ENCODE measurements at regions not wholly inside any gene's neighbourhood (a gene's known extent, or its start where the extent isn't known, plus 50 kb on each side); places are given as distances from the start of the nearest gene placed in this dataset.
A peak's percentile ranks its signal among the peaks of the same experiment; 100 is the strongest.

DNA sequence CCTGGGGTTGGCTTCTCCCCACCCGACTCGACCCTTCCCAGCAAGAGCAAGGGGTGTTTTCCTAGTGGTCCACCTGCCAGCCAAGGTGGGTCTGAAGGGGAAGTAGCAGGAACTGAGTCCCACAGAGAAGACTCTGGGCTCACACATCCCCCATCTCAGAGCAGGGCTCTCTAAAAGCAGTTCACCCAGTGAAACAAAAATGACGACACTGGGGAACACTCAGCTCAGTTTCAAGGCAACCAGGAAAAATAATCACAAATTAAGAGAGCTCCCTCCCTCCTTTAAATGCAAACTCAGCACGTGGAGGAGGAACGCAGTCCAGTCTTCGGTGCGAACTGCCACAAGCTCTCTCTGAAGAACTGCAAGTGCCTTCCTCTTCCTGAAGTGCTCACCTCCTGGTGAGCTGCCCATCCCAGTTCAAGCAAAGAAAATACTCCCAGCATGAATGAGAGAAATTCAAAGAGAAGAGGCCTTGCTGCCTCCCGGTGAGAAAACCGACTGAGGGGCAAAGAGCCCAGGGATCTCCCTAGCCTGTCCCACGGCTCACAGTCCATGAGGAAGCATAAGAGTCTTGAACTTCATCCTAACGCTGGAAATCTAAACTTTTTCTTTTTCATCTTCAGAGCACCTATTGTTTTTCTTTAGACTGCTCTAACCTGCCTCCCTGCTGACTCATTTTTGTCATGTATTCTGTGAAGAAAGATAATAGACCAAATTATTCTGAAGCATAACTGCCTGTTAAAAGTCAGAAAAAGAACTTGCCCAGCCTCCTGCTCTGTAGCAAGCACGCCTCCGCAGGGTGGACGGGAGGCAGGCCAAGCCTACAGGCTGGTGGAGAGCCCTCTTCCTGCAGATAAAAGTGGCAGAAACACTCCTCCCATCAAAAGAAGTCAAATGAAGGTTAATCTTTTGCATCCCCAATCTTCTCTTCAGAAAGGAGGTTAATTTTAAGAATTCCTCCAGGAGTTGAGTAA, 281.4 kb downstream of the HHIPL2 start:
- Histone ChIP-seq H3K18ac (ENCODE audit: insufficient read length, low read depth, low read length) (no peak overlapping the region), H3K79me1 (ENCODE audit: insufficient read depth, low read depth, low read length, poor library complexity, severe bottlenecking) (no peaks in the 10 kb centered on the region), H3K14ac (ENCODE audit: insufficient read depth, low read length) (no peak overlapping the region), H4K91ac (ENCODE audit: insufficient read length, low read depth, low read length) (no peak overlapping the region), H3T11ph (ENCODE audit: low read length) (no peak overlapping the region), H2BK5ac (ENCODE audit: insufficient read length, low read length) (no peak overlapping the region), H3K4me2 (ENCODE audit: insufficient read depth, insufficient read length, low read length) (no peak overlapping the region), H2BK15ac (ENCODE audit: low read depth, low read length) (no peak overlapping the region), H4K20me1 (ENCODE audit: control insufficient read depth, insufficient read depth, insufficient read length) (no peaks in the 10 kb centered on the region), H3K79me2 (ENCODE audit: insufficient read depth, low read length) (no peaks in the 10 kb centered on the region), H3K23me2 (ENCODE audit: insufficient read length, low read depth, low read length, poor library complexity, severe bottlenecking) (no peaks in the 10 kb centered on the region), H3K9me3 (ENCODE audit: control insufficient read depth, low read depth, low read length) (no peaks in the 10 kb centered on the region), H3K56ac (ENCODE audit: insufficient read length, low read depth, low read length) (no peak overlapping the region), H4K5ac (ENCODE audit: insufficient read length, low read depth, low read length) (no peak overlapping the region), H2AK5ac (ENCODE audit: insufficient read length, low read length) (no peak overlapping the region), H4K8ac (replicated peaks; ENCODE audit: insufficient read length, low read depth, low read length) (no peak overlapping the region), H3K23ac (ENCODE audit: insufficient read length, low read depth, low read length) (no peak overlapping the region), H2BK120ac (ENCODE audit: low read depth, low read length, poor library complexity, severe bottlenecking) (no peak overlapping the region), H3K9ac (ENCODE audit: extremely low read depth, insufficient read length, low read length) (no peak overlapping the region), H3K4ac (ENCODE audit: low read depth, low read length) (no peak overlapping the region), H3K27ac (ENCODE audit: insufficient read length, low read depth, low read length) (no peak overlapping the region), H3K4me1 (ENCODE audit: insufficient read depth, low read length) (no peaks in the 10 kb centered on the region; the same call in 1 of the 2 replicates), H3K27me3 (ENCODE audit: insufficient read depth, low read length) (no peaks in the 10 kb centered on the region), H2BK12ac (ENCODE audit: insufficient read length, low read depth, low read length) (no peak overlapping the region), H2BK20ac (ENCODE audit: low read depth, low read length, poor library complexity, severe bottlenecking) (no peak overlapping the region), H2AFZ (ENCODE audit: low read length) (no peak overlapping the region)
- TF ChIP-seq, protein P1, sequence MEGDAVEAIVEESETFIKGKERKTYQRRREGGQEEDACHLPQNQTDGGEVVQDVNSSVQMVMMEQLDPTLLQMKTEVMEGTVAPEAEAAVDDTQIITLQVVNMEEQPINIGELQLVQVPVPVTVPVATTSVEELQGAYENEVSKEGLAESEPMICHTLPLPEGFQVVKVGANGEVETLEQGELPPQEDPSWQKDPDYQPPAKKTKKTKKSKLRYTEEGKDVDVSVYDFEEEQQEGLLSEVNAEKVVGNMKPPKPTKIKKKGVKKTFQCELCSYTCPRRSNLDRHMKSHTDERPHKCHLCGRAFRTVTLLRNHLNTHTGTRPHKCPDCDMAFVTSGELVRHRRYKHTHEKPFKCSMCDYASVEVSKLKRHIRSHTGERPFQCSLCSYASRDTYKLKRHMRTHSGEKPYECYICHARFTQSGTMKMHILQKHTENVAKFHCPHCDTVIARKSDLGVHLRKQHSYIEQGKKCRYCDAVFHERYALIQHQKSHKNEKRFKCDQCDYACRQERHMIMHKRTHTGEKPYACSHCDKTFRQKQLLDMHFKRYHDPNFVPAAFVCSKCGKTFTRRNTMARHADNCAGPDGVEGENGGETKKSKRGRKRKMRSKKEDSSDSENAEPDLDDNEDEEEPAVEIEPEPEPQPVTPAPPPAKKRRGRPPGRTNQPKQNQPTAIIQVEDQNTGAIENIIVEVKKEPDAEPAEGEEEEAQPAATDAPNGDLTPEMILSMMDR (conservative IDR thresholded peaks at IDR 0.05) = no peak
- Mint-ChIP-seq H3K27me3 (ENCODE audit: low read depth) (no peaks in the 10 kb centered on the region), H3K4me1 (peaks cover 14 to 15% of the 10 kb centered on the region in 2 experiments), H3K27ac (no peak overlapping the region; a peak in 1 of 7 replicates), H3K36me3 (ENCODE audit: insufficient read depth in 1 of 3, low read depth in 3 of 3) (no peaks in the 10 kb centered on the region), H3K4me3 (no peak overlapping the region), H3K9me3 (no peaks in the 10 kb centered on the region)
- DNase-seq = peak; percentile 45
- no CpG with 5 or more reads among the region's 14 CpGs for WGBS (ENCODE audit: extremely low coverage, insufficient read length, low lambda C conversion rate)
